Stimulated activated CD8-positive, alpha-beta memory T cell treated with anti-CD3 and anti-CD28 coated beads, Interleukin-4, amount 100 ng/mL, for 1 hour (primary cell): ENCODE measurements at regions not wholly inside any gene's neighbourhood (a gene's known extent, or its start where the extent isn't known, plus 50 kb on each side); places are given as distances from the start of the nearest gene placed in this dataset.

ENCODE experiments used
- DNase-seq, 2 donors: peaks; one replicate each; pipeline ENCODE4 v3.0.0-alpha.2; 2020; ENCODE audit warnings: low read depth in 2 of 2, low spot score in 1 of 2

DNA sequence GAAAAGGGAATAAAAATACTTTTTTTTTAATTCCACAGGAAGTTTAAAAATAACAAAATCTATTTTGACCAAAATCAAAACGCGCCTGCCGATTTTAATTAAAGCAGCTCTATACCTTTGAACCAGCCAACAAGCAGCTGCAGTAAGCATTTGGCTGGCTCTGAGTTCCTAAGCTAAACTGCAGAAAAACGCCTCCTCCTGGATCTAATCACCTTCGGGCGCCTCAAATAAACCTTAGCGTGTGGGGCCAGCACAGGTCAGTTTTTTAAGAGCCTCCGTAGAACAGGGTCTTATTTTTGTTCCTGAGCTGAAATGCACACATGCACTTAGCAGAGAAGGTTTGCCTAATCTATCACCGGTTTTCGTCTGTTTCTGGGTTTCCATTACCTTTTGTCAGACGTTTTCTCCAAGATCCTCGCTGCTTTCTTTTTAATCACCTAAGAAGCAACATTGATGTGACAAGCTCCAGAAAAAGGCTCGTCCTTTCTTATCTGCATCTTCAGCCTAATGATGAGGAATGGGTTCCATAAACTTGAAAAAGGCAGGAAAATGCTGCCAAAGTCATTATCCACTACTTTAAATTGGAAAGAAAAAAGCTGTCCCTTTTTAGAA, 64.7 kb upstream of the HNRNPA3 start:
- no peak for DNase-seq

DNA sequence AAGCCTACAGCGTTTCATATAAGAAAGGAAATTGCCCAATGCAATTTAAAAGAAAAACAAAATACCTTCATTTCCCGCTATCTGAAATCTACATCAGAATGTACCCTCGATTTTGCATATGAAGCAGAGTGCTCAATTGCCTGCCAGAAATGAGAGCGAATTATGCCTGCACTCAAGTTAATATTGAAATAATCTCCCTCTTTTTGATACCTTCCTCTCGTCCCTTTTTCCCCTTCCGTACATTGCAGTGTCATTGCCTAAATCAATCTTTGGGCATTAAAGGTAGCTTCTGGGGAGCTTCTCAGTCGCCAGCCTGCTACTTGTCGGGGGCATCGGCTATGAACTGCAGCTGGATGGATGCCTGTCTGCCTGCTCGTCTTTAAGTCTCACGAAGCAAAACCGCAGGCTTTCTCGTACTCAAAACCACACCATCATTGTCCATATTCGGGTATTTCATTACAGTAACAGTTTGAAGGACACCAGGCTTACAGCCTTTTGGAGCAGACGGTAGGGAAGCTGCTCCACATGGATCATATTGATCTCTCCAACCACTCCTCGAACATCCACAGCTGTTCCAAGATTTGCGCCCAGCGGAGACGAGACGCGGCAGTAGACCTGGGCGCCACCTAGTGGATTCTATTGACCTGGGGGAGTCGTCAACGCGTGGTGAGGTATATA, 64.0 kb upstream of the HNRNPA3 start:
- DNase-seq, result peak; percentile 46 to 50

DNA sequence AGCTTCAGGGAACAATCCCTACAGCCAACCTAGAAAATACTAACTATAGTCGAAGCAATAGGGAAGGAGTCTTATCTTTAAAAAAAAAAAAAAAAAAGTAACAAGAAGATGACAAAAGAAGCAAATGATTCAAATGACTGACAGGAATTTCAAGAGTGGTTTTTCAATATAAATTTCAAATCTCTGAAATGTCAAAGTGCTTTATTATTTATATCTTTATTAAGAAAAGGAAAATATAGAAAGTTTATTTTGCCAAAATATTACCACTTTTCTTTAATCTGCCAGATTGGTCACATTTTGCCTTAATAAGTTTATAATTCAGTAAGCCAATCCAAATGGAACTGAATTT, 63.5 kb upstream of the HNRNPA3 start:
- DNase-seq, result no peak

DNA sequence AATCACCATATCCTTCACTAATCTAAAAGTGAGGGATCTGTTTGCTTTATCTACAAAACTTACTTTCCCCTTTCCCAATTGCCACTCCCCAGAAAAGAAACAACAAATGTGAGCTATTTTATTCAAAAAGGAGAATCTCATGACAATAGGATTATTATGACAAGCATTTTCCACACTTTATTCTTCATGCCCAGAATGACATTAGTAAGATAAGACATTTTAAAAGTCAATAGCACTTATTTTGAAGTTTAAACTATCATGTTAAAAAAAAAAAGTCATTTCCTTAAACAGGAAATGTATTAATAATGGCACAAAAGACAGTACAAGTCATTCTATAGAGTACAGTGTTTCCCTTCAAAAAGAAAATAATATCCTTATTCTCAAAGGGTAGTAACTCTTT, 58.8 kb upstream of the HNRNPA3 start:
- DNase-seq, result no peak

DNA sequence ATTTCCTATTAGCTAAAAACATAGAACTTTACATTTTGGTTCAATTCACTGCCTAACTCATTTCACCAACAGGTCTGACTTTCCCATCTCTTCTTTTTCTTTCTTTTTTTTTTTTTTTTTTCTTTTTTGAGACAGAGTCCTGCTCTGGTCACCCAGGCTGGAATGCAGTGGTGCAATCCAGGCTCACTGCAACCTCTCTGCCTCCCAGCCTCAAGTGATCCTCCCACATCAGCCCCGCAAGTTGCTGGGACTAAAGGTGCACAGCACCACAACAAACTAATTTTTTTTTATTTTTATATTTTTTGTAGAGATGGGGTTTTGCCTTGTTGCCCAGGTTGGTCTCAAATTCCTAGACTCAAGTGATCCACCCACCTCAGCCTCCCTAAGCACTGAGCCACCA, 57.8 kb upstream of the HNRNPA3 start:
- DNase-seq, result no peak

DNA sequence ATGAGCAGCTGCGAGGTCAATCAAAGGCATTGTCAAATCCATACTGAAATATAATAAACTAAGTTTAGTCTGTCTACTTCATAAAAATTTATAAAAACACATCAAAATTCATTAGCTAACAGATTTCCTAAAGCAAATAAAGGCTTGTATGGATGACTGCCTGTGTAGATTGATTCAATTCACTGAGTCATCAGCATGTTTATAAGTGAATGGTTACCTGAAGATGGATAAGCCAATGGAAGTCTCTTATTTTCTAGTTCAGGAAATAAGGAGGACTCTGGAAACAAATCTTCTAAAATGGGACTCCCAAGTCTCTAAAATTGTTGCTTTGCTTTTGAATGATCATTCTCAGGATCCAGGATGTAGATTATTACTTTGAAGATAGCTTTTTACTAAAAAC, 57.0 kb upstream of the HNRNPA3 start:
- DNase-seq, result no peak

DNA sequence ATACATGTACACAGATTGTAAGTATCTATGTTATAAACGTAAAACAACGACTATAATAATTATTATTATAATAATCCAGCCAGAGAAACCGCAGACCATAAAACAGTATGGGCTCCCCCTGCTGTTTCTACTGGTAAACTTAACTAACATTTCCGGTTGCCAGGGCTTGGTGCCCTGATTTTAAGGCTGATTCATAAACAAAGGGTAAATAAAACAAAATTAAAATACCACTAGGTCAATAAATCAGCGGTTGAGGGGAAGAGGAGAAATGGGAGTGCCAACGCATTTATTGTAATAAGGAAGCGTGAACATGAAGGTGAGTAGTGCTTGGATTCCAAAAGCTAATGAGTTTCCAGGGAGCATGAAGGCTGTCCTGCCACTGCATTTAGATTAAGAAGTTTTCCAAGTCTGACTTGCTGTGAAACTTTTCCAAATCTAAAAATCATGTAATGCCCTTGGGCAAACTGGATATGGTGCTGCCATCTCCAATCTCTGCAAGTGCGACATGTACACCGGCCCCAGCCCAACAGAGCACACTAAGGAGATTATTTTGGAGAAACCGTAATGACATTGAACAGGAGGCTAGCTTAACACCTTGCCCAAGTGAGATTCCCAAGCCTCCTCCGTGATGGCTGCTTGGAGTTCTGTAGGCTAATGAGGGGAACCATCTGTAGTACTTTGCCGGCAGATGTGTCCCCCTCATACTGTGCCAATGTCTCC, 50.7 kb upstream of the HNRNPA3 start:
- no peak for DNase-seq
